ENCODE measurements at regions not wholly inside any gene's neighbourhood (a gene's known extent, or its start where the extent isn't known, plus 50 kb on each side); places are given as distances from the start of the nearest gene placed in this dataset.
"Not testable (repeated sequence)": the region's sequence is repeated elsewhere in the genome, so short reads cannot be mapped to it uniquely, and the experiment has no call there.

- intact Hi-C loops (cut with micrococcal nuclease), result no loop called here
- ATAC-seq (no peak), DNase-seq (no peak)
These were observed 239.3 kb downstream of the RAB11FIP2 start for GRCh38 chr10:117807441-117807840.

DNA sequence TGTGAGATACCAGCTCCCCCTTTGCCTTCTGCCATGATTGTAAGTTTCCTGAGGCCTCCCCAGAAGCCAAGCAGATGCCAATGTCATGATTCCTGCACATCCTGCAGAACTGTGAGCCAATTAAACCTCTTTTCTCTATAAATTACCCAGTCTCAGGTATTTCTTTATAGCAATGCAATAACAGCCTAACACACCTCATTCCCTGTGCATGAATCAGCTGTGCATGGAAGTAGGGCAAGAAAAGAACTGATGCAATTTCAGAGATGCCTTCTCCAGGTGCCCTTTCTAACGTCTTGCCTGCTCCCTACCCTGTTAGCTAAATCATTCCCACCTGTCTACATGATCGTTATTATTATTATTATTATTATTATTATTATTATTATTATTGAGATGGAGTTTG lies 230.9 kb downstream of the RAB11FIP2 start:
- intact Hi-C loops (cut with micrococcal nuclease); DNase-seq; ATAC-seq: not testable (repeated sequence)

GRCh38 chr10:117817116-117817515 lies 229.6 kb downstream of the RAB11FIP2 start:
- no peak for DNase-seq
- ATAC-seq, result no peak
- intact Hi-C loops (cut with micrococcal nuclease), result no loop called here

DNA sequence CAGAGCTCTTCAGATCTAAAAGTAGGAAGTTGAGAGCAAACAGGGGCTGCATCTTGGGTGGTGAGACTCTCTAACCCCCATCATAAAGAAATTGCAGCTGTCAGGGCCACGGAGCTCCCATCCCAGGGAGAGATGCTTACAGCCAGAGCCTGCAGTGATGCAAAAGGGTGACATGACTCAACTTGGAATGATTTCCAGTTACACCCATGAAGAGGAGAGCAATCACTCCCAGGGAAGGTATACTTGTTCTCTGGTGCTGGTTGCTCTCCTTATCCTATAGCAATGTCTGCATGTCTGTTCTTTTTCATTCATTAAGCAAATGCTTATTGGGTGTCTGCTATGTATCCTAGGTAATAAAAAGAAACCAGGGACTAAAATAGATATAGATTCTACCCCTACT lies 228.0 kb downstream of the RAB11FIP2 start:
- ATAC-seq, result no peak
- no peak for DNase-seq

GRCh38 chr10:117819304-117819703 lies 227.4 kb downstream of the RAB11FIP2 start:
- no peak for DNase-seq
- intact Hi-C loops (cut with micrococcal nuclease), result no loop called here
- no peak for ATAC-seq

More for the DNA sequence above, 228.0 kb downstream of the RAB11FIP2 start:
- intact Hi-C loops (cut with micrococcal nuclease), result no loop called here

DNA sequence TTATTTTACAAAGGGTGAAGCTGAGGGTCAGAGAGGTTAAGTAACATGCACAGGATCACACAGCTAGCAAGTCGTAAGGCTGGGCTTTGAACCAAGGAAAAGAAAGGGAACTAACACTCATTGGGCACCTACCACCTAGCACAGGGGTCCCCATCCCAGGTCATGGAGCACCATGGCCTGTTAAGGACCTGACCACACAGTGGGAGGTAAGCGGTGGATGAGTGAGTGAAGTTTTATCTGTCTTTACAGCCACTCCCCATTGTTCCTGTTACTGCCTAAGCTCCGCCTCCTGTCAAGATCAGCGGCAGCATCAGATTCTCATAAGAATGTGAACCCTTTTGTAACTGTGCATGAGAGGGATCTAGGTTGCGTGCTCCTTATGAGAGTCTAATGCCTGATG lies 222.8 kb downstream of the RAB11FIP2 start:
- DNase-seq (no peak), ATAC-seq (no peak)

DNA sequence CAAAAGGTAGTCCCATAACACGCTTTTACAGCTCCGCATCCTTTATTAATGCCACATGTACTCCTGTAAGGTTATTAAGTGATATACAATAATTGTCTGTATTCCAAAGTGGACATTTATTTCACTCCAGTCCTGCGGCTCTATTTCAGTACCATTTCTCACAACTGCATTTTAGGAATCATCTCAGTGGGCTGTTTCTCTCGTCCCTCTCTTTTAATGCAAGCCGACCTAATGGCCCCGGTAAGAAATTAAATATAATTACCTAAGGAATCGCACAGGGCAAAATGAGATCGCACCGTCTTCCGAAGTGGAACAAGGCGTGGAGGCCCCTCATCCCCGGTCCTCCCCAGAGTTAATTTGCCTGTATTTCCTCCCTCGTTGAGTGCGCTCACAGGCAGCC lies 216.5 kb downstream of the RAB11FIP2 start:
- intact Hi-C loops (cut with micrococcal nuclease), result no loop called here
- no peak for DNase-seq

More for the DNA sequence above, 222.8 kb downstream of the RAB11FIP2 start:
- intact Hi-C loops (cut with micrococcal nuclease), result no loop called here

DNA sequence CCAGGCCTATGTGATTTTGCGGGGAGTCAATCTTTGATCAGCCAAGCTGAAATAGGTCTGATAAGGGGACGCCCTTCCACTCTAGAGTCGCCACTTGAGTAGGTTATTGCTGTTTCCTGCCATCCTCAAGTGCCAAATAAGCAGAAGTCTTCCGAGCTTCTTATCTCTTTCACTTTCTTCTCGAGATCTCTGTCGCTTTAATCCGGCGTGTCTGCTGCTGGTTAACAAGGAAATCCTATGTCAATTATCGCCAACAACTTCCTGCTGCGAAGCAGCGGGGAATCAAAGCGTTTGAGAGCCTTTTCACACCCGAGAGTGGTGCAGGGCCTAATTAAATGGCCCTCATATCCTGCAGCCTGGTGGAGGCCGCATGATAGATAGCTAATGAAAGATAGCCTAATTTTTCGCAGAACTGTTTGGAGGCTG lies 215.9 kb downstream of the RAB11FIP2 start:
- DNase-seq (no peak), ATAC-seq (no peak)
- intact Hi-C loops (cut with micrococcal nuclease), result no loop called here

More for the DNA sequence above, 216.5 kb downstream of the RAB11FIP2 start:
- no peak for ATAC-seq

DNA sequence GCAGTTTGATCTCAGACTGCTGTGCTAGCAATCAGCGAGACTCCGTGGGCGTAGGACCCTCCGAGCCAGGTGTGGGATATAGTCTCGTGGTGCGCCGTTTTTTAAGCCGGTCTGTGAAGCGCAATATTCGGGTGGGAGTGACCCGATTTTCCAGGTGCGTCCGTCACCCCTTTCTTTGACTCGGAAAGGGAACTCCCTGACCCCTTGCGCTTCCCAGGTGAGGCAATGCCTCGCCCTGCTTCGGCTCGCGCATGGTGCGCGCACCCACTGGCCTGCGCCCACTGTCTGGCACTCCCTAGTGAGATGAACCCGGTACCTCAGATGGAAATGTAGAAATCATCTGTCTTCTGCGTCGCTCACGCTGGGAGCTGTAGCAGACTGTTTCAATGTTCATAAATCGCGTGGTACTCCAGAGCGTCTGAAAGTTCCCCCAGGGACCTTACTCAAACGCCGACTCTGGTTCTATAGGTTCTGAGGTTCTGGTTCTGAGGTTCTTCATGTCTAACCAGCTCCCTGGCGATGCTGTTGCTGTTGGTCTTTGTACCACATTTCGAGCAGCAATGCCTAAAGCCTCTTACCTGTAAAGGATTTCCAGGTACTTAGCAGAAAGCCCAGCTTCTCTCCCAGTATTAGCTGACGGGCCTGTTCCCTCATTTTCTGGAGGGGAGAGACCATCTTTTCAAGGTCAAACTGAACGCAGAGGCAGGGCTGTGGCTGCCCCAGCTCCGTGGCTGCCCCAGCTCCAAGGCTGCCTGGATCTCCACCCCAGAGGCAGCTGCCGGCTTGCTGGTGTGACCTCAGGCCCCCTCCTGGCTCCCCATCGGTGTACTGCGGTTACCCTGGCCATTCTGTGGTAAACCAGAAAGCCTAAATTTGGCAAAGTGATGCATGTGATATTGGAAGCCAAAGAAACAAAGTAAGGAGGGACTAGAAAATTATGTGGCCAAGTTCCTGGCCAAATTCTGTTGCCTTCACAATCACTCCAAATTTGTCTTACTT lies 207.9 kb downstream of the RAB11FIP2 start:
- ATAC-seq; intact Hi-C loops (cut with micrococcal nuclease): not testable (repeated sequence)

GRCh38 chr10:117856426-117856825 lies 190.3 kb downstream of the RAB11FIP2 start:
- DNase-seq; intact Hi-C loops (cut with micrococcal nuclease); ATAC-seq: not testable (repeated sequence)

More for the DNA sequence above, 207.9 kb downstream of the RAB11FIP2 start:
- not testable (repeated sequence) for DNase-seq

DNA sequence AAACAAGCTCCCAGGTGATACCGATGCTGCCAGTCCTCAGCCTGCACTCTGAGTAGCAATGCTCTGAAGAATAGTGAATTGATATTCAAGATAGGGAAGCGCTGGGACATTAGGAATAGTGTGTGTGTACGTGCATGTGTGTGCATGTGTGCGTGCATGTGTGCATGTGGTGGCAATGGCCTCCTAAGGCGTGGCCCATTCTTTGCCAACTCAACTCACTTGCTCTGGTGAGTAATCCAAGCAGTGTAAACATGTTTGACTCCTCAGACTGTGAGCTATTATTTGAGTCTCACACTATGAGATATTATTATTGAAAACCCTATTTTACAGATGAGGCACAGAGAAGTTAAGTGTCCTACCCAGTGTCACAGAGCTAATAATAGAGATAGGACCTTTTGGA lies 186.6 kb downstream of the RAB11FIP2 start:
- ATAC-seq (no peak), DNase-seq (no peak)
- intact Hi-C loops (cut with micrococcal nuclease), result no loop called here

DNA sequence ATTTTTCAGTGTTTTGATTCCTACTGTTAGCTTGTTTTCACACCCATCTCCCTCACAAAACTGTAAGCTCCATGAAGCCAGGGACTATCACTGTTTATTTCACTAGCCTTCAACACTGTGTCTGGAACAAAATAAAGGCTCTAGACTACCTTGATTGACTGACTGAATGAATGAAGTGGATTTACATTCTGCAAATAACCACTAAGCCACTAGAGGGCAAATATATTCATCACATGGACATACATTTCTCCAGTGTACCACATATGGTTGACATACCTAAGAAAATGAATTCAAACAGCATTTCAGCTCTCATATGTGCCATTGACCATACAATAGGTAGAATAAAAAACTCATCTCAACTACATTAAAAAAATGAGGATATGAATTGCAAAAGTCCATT lies 185.9 kb downstream of the RAB11FIP2 start:
- DNase-seq (no peak), ATAC-seq (no peak)
- intact Hi-C loops (cut with micrococcal nuclease), result no loop called here

- intact Hi-C loops (cut with micrococcal nuclease), result no loop called here
- DNase-seq (no peak), ATAC-seq (no peak)
These were observed 185.4 kb downstream of the RAB11FIP2 start for GRCh38 chr10:117861329-117861728.

- DNase-seq, result no peak
- intact Hi-C loops (cut with micrococcal nuclease), result no loop called here
- ATAC-seq, result no peak
These were observed 183.0 kb downstream of the RAB11FIP2 start for GRCh38 chr10:117863771-117864170.

GRCh38 chr10:117865945-117866344 lies 180.8 kb downstream of the RAB11FIP2 start:
- intact Hi-C loops (cut with micrococcal nuclease), result no loop called here
- DNase-seq (no peak), ATAC-seq (no peak)

- intact Hi-C loops (cut with micrococcal nuclease), result no loop called here
- DNase-seq (no peak), ATAC-seq (no peak)
These were observed 178.6 kb downstream of the RAB11FIP2 start for GRCh38 chr10:117868151-117868550.

GRCh38 chr10:117875793-117876192 lies 170.9 kb downstream of the RAB11FIP2 start:
- ATAC-seq, result no peak
- DNase-seq, result no peak
- intact Hi-C loops (cut with micrococcal nuclease), result no loop called here

GRCh38 chr10:117876210-117876609 lies 170.5 kb downstream of the RAB11FIP2 start:
- intact Hi-C loops (cut with micrococcal nuclease), result no loop called here
- DNase-seq (no peak), ATAC-seq (no peak)

GRCh38 chr10:117878626-117879025 lies 168.1 kb downstream of the RAB11FIP2 start:
- DNase-seq, result no peak
- ATAC-seq, result no peak
- intact Hi-C loops (cut with micrococcal nuclease), result no loop called here

- intact Hi-C loops (cut with micrococcal nuclease), result no loop called here
- DNase-seq, result no peak
- ATAC-seq, result no peak
These were observed 162.6 kb downstream of the RAB11FIP2 start for GRCh38 chr10:117884093-117884492.

GRCh38 chr10:117884592-117884991 lies 162.1 kb downstream of the RAB11FIP2 start:
- intact Hi-C loops (cut with micrococcal nuclease), result no loop called here
- no peak for ATAC-seq
- no peak for DNase-seq

All from left ventricle myocardium superior (tissue), 1 donor.